ENCODE measurements at regions not wholly inside any gene's neighbourhood (a gene's known extent, or its start where the extent isn't known, plus 50 kb on each side); places are given as distances from the start of the nearest gene placed in this dataset.
"Not testable (repeated sequence)": the region's sequence is repeated elsewhere in the genome, so short reads cannot be mapped to it uniquely, and the experiment has no call there.

- no peak for DNase-seq
These were observed 84.8 kb upstream of the WDR44 start for GRCh38 chrX:118261151-118261550.

GRCh38 chrX:118271775-118272174, 74.1 kb upstream of the WDR44 start:
- no peak for DNase-seq

- DNase-seq: no peak
These were observed 73.7 kb upstream of the WDR44 start for GRCh38 chrX:118272242-118272641.

GRCh38 chrX:118286066-118286762, 59.7 kb upstream of the WDR44 start:
- DNase-seq: no peak

GRCh38 chrX:118295818-118296217, 50.1 kb upstream of the WDR44 start:
- not testable (repeated sequence) for DNase-seq
